Retina (tissue), 1 donor: ENCODE measurements at regions not wholly inside any gene's neighbourhood (a gene's known extent, or its start where the extent isn't known, plus 50 kb on each side); places are given as distances from the start of the nearest gene placed in this dataset.
"Not testable (repeated sequence)": the region's sequence is repeated elsewhere in the genome, so short reads cannot be mapped to it uniquely, and the experiment has no call there.

Experiments
- DNase-seq: peaks from one replicate; pipeline ENCODE4 v3.0.0-alpha.2; 2016

DNA sequence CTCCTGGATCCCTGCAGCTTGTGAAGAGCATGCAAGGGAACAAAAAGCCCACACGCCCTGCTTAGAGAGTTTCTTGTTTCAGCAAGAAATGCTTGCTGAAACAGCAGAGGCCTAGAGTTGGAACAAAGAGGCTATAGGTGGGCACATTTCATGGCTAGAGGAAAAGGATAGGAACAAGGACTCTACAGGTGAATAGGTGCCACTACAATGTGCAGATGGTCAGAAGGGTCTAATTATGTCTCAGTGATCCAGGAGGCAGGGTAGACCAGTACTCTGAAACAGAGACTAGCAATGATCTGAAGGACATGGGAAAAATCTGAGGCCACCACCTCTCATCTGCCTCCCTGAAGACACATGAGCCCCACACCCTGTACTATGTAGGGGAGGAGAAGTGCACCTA is 609.0 kb downstream of the REEP3 start:
- DNase-seq: no peak

DNA sequence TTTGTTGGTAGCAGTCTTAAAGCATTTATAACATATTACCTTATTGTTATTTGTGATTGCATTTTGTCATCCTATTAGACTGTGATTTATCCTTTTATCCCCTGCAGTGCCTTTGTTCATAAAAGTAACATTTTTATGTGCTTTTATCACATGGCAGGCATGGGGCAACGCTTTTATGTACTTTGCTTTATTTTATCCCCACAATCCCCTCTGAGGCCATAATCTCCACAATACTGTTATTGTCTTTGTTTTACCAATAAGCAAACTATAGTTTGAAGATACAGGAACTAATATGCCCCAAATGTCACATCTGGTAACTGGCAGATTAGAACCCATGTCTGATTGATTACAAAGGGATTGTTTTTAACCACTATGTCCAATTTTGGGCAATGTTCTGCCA is 613.5 kb downstream of the REEP3 start:
- no peak for DNase-seq

DNA sequence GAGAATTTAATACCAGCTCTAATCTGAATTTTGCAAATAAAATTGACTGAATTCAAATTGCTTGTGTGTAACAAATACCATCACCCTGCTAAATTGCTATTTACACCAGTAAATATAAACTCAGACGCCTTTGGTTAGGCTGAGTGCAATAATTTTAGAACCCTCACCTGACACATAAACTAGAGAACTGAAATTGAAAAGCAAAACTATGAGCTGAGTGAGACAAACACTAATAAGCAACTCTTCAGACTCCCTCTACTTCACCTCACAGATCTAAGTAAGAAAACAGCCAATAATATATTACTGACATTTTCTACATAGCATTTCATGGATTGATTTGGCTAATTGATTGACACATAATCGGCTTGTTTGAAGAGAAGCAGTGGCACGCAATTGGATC is 621.2 kb downstream of the REEP3 start:
- DNase-seq: no peak

DNA sequence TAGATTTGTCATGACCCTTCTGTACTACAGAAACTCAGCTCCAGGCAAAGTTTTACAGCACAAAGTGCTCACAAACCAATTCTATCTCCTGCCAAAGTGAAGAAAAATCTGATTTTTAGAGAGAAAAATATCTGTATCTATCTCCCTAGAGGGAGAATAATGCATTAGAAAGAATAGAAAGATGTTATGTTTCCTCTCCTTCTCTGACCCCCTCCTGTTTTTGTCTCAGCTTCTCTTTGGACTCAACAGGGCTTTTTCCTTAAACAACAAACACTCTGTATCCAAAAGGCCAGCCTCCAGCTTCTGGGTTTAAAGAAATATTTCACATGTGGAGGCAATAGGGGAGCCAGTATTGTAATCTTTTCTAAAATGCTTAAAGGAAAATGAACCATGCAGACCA is 627.4 kb downstream of the REEP3 start:
- no peak for DNase-seq

DNA sequence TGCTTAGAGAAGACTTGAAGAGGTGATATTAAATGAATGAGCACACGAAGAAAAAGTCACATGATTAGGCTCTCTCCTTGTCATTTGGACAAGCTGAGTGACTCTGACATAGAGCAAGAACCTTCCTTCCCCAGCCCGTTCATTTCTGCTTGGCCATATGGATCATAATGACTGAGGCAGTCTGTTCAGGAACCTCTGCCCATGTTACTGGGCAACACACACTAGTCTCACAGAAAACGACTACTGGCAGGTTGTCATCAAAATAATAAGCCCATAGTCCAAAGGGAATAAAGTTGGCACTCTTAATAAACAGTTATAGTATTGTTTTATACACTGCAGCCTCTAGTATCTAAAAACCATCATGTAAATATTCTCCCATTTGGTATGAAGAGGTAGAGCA is 635.0 kb downstream of the REEP3 start:
- DNase-seq: no peak

DNA sequence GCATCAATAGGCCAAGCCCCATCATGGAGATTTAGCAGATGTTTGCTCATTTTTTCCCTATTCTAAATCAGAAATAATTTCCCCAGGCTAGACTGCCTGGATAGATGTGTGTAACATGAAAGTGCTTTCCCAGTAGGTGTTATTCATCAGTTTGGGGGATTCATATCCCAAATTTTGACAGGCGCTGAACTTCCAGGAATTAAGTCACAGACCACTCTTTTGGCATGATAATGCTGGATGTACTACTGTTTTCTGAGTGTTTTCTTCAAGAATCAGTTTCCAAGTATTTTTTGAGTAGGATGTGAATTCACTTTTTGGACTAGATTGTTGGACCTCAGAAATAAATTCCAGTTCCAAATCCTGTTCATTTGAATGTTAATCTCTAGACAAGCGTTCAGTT is 637.4 kb downstream of the REEP3 start:
- DNase-seq: no peak

DNA sequence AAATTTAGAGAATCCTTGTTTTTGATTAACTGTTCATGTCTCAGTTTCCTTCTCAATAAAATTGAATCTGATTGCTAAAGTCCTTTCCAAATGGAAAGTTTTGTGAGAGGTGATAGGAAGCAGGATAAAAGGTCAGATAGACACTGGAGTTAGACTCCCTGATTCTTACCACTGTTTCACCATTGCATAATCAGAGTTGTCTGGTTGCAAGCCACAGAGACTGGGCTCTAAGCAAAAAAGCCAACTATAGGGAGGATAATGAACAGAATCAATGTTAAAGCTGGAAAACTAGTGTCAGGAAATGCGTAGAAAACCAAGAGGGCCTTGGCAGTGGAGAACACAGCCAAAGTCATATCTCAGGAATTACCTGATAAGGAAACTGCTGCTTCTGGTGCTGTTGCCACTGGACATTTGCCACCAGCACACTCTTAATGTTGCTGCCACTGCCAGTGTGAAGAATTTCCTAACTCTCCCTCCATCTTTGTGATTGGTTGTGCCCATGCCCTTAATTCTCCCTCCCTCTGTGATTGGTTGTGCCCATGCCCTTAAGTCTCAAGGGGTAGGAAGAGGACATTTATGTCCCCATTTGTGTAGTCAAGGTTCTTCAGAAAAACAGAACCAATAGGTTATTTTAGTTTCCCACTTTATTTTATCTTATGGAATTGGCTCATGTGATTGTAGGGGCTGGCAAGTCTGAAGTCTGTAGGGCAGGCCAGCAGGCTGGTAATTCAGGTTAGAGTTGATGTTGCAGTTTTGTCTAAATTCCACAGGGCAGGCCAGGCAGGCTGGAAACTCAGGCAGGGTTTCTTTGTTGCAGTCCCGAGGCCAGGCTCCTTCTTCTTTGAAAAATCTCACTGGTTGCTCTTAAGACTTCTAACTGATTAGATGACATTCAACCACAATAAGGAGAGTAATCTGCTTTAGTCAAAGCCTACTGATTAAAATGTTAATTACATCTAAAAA is 639.0 kb downstream of the REEP3 start:
- DNase-seq: no peak

DNA sequence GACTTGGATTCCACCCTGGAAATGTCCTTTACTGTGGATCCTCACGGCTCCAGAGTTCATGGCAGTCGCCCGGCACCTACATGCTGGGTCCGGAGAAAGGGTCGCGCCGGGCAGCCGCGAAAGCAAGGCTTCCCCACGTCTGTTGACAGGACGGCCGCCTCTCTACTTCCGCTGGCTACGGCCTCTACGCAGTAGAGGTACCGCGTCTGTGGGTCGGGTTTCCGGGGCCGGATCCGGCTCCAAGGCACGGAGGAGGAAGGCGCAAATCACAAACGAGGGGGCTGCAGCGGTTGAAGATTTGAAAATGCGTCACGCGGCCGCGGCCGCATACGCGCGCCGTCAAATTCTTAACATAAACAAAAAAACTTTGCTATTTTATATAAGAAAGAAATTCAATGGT is 649.6 kb downstream of the REEP3 start:
- DNase-seq: no peak

DNA sequence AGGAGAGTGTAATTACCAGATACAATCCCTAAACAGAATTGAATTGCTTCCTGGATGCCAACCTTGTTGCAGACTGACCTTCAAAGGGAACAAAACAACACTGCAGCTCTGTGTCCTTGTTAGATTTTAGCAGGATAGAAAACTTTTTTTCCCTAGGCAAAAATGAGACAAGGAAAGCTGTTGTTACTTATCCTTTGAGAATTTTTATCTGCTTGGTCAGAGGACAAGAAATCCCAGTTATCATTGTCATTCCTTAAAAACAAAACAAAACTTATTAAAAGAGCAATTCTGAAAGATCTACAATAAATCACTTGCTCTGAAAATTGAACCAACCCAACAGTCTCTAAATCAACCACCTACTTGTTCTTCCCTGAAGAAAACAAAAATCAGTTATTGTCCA is 652.6 kb downstream of the REEP3 start:
- no peak for DNase-seq

DNA sequence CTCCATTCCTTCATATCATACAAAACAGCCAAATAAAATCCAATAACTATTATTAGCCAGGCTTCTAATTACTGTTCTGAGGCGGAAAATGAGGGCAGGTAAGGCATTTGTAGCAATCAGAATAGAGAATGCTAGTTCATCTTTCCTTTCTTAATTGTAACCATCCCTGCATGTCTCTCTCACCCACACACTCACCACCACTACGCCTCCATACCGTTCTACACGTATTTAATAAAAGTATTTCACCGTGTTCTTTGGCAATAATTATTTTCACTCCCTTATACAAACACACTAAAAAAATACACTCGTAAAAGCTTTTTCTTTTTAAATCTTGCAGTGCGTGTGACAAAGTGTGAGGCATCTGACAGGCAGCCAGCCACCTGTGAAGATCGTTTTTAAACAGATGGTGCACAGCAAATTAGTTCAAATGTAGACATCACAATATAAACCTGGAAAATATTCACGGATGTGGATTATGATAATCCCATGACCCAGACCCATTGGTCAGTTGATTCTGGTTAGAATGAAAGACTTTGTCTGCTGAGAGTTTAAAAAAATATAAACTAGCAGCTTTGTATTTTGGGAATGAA is 653.6 kb downstream of the REEP3 start:
- DNase-seq: no peak

DNA sequence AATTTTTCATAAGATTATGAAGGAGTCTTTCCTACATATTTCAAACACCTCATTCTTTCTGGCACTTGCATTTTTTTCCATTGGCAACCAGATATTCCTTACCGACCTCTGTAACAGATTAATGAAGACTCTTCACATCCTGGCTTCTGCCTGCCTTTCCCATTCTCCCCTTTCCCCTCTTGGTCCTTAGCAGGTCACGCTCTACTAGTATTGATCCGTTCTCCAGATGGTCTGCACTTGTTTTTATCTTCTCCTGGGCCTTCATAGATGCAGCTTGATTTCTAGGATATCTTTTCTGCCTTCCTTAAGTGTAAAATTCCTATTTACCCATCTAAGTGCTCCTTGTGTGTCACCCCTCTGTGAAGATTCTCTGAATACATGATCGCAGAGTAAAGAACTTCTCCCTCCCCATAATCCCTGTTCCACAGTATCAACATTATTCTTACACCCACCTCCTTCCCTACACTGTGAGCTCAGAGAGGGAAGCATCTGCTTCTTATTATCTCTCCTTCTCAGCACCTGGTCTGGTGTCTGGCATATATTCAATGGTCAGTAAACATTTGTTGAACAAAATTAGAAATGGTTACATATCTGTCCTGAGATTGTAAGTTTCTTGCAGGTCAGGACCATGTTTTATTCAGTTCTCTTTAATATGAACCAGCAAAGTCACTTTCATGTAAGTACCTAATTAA is 654.2 kb downstream of the REEP3 start:
- peak; percentile 11 for DNase-seq

DNA sequence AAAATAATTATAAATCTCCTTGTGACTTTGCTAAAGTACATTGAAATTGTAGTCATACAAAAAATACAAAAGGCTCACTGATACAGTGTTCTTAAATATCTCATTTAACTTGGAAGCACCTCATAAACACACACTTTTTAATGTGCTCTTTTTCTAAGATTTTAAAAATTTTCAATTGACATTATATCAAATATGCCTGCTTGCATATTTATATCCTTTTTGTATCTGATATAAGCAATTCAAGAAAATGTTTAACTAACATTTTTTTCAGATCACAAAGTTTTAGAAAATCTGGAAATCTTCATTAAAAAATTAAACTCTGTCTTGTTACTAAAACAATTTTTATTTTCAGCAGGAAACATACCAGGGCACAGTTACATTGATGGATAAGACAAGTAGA is 661.5 kb downstream of the REEP3 start:
- no peak for DNase-seq

DNA sequence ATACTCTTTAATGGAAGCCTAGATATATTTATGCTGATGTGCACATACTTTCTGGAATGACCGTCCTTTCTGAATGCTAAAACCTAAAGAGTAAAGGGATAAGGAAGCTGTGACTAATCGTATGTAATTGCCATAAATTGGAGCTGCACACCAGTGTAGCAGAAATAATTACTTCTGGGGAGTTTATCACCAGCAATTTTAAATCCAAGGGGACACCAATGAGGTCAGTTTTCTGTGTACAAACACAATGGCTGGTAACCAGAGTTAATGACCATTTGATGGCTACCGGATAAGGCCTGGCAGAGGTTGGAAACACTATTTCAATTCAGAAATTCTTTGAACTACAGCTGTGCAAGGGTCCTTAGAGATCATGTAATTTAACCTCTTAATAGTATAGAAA is 670.1 kb downstream of the REEP3 start:
- DNase-seq: peak; percentile 22

DNA sequence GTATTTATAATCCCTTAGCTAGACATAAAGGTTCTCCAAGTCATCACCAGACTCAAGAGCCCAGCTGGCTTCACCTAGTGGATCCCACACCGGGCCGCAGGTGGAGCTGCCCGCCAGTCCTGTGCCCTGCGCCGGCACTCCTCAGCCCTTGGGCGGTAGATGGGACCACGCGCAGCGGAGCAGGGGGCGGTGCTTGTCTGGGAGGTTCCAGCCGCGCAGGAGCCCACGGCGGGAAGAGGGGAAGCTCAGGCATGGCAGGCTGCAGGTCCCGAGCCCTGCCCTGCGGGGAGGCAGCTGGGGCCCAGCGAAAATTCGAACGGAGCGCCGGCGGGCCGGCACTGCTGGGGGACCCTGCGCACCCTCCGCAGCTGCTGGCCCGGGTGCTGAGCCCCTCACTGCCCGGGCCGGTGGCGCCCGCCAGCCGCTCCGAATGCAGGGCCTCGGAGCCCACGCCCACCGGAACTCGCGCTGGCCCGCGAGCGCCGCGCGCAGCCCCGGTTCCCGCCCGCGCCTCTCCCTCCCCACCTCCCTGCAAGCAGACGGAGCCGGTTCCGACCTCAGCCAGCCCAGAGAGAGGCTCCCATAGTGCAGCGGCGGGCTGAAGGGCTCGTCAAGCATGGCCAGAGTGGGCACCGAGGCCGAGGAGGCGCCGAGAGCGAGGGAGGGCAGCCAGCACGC is 675.6 kb downstream of the REEP3 start:
- no peak for DNase-seq

DNA sequence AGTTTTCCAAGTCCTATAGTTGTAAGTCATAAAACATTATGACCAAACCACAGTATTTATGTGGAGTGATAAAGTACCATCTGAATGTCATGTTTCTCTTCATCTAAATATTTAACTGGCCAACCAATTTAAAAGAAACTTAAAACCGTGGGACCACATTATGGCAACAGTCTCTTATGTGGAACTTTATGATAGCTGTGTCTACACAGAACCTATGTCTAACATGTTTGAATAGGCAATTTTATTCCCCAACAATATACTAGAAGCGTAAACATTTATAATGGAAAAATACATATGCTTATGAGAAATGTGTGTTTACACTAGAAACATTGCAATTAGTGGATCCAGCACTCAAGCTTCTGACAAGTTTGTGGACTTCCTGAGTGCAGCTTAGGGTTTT is 680.7 kb downstream of the REEP3 start:
- no peak for DNase-seq

DNA sequence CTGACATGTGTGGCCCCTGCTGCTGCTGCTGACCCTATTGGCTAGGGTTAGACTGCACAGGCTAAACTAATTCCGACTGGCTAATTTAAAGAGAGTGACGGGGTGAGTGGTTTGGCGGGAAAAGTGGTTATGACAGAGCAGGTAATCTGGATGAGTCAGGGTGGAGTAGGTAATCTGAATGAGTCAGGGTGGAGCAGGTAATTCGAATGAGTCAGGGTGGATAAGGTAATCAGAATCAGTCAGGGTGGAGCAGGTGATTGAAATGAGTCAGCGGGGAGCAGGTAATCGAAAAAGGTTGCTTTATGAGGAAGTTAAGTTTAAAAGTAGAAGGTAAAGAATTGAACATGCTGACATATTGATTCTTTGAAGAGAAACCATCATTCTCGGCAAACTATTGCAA is 683.3 kb downstream of the REEP3 start:
- DNase-seq: not testable (repeated sequence)

DNA sequence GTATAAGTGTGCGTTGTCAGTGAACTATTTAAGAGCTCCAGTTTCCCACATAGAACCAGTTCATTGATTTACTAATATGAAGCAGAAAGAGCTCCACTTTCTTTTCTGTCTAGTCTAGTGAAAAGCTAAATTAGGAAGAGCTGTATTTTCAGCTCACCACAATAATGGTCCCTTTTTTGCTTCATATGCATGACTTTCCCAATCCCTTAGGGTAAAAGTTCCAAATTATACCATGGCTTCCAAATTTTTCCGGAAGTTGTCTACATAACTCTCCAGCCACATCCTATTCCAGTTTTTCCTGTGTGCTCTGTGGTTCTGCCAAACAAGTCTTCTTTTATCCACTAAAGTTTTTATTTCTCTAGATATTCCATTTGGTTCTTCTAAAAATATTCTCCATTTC is 685.2 kb downstream of the REEP3 start:
- DNase-seq: no peak

DNA sequence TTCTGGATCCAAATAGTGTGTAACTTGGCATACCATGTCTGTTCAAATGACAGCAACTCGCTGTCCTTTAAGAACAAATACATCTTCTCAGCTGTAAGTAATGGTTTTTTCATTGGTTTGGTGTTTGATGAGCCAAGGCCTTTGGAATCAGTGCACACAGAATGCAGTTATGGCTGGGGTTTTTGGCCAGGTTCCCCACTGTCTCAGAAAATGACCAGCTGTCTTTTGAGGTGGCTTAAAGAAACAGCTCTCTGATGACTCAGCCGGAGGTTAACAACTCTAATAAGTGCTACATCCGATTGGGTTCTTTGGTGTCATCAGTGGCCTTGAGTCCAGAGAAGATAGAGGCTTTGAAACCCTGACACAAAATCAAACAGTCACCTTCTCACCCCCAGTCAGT is 688.4 kb downstream of the REEP3 start:
- no peak for DNase-seq

DNA sequence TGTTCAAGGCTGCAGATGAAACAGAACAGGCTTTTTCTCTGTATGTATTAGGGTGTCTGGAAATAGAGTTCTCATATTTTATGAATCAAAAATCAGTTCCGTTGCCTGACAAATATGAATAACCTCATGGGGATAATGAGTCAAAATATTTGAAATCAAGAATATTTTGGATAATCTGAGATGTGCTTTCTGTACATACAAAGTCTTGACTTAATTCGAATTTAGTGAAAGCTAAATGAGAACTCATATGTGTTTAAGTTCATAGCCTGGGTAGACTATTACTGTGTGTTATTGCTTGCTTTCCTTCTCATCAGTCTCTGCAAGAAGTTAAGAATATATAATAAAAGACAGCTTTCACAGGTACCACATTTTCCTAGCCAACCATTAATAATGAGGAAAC is 689.0 kb downstream of the REEP3 start:
- no peak for DNase-seq

DNA sequence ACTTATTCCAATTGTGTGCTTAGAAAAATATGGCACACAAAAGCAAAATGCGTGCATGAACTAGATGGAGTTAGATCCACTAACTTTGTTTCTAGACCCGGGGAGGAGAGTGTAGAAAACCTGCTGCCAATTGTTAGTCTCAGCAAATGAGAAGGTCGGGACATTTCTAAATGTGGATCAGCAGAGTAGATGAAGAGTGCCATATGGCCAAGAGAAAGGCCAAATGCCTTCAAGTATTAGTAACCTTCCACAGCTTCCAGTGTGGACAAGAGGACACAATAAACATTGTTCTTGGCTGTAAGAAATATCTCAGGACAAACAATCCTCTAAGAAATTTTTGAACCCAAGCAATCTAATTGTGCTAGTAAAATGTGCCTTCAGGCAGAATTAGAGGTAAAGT is 690.3 kb downstream of the REEP3 start:
- no peak for DNase-seq

DNA sequence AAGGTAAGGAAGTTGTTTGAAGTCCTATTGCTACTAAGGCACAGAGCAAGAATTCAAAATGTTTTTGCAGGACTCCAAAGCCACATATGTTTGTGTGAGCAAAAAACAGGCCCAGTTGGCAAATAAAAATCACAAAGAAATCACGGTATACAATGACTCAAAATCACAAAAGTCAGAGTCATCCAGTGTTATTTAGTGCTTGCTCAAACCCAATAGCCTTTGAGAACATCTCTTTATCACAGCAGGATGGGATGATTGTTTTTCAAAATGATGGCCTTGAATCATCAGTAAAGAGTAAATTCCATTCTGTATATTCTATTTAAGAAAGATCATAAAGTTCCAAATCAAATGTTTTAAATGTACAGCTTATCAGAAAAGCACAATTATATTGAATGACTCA is 693.9 kb downstream of the REEP3 start:
- DNase-seq: no peak

DNA sequence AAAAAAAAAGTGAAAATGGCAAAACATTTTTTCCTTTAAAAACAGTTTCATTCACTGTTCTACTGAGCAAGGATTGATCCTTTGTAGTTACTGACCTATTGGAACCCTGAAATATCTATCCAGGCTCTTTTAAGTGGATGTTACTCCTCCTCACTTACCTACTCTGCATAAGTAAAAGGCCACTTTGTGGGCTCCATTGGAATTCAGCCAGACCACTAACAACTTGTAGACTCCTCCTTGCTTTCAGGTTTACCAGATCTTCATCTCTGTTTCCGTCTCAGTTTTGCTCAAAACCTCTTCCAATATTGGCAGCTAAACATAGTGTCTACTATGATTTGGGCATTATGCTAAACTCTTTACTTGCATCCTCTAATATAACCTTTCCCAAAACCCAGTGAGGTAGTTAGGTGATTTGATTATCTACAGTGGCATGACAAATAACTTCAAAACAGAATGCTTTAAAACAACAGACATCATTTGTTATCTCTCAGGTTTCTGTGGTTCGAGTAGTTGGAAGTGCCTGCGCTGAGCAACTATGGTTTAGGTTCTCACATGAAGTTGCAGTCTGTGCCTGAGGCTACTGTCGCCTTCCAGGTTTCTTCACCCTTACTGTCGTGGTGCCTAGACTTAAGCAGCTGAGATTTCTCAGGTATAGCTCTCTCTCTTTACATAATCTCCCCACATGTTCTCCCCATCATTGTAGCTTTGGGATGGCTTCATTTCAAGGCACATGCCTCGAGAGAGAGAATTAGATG is 698.2 kb downstream of the REEP3 start:
- no peak for DNase-seq

DNA sequence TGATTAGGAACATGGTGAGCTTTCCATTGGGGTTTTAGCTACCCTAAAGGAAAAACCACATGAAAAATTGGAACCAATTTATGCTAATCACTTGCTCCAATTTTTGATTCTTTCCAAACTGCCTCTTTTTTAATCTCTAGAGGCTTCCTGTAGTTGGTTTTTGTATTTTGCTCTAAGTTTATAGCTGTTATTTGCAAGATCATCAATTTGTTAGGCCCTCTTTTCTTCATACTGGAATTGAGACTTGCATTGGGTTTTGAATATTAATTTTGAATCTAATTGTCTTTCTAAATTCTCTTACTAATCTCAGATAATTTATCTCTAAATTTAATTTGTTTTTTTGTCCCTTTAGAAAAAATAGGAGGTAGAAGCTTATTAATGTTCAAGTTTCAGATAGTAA is 713.3 kb downstream of the REEP3 start:
- no peak for DNase-seq
